ENCODE measurements at regions not wholly inside any gene's neighbourhood (a gene's known extent, or its start where the extent isn't known, plus 50 kb on each side); places are given as distances from the start of the nearest gene placed in this dataset.
A peak's percentile ranks its signal among the peaks of the same experiment; 100 is the strongest.

DNA sequence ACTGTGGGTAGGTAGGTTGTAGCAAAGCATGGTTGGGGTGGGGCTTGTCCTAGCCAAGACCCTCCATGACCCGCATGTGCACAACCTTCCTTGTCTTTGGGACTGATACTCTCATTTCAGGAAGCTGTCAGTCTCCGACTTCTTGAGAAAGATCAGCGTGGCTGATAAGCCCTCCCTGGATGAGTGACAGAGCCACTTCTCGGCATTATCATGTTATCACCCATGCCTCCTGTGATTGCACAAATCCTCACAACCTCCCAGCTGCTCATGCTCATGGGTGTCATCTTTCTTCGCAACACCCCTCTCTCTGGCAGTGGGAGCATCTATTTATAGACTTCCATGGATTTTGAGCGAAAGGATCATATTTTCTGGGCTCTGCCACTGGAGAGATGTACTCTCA is 314.2 kb downstream of the FOXL1 start:
- no peak for DNase-seq

DNA sequence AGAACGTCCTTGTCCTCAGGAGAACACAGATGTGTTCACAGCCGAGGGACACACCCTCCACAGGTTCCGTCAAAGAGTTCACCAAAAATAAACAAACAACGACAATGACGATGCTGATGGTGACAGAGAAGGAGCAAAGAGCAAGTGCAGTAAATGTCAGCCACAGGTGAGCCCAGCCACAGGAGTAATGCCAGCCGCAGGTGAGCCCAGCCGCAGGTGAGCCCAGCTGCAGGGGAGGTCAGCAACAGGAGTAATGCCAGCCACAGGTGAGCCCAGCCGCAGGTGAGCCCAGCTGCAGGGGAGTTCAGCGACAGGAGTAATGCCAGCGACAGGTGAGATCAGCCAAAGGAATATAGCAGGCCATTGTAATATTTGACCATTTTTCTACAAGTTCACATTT is 315.2 kb downstream of the FOXL1 start:
- DNase-seq: no peak

DNA sequence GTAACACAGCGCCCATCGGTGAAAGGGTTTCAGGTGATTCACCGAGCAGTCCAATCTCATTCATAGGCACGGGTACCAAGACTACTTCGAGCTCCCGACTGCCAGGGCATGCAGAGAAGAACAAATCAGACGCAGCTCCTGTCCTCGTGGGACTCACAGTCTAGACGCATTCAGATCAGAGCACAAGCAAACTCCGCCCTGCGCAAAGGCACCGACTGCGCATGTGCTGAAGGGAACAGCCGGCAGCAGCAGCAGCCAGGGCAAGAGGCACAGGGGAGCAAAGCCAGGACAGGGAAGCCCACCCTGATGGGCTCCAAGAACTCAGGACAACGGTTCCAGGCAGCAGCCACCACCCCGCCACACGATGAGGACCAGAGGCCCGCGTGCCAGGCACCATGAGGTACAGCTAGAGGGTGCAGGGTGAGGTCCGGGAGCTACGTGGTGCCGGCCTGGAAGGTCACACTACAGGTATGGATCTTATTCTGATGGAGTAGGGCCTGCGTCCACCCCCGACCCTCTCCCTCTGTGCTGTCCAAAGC is 315.7 kb downstream of the FOXL1 start:
- no peak for DNase-seq

DNA sequence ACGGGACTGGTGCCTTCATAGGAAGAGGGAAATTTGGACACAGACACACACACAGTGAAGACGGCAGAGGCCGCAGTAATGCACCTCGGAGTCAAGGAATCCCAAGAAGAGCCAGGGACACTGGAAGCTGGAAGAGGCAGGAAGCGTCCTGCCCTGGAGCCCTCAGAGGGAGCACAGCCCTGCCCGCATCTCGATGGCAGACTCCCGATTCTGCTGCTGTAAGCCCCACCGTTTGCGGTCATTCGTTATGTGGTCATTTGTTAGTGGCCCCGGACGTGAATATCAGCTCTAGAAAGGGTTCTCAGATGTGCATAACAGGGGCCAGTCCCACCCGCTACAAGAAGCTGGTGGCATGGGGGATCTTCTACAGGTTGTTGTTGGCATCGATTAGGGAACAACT is 316.6 kb downstream of the FOXL1 start:
- no peak for DNase-seq

DNA sequence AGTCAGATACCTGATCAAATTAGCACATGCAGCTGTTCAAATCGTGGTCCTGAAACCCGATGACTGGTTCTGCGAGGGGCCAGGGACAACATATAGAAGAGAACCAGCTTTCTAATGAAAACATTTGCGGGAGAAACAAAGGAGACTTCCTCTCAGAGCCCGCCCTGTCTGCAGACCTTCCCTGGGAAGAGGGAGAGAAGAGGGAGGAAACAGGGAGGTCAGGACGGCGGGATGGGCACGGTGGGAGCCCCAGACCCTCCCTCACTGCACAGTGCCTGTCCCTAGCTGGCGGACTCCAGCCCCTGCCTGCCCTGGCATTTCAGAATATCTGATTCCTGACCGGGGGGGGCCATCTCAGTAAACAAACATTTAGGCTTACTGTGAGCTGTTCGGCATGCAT is 317.3 kb downstream of the FOXL1 start:
- DNase-seq: no peak

DNA sequence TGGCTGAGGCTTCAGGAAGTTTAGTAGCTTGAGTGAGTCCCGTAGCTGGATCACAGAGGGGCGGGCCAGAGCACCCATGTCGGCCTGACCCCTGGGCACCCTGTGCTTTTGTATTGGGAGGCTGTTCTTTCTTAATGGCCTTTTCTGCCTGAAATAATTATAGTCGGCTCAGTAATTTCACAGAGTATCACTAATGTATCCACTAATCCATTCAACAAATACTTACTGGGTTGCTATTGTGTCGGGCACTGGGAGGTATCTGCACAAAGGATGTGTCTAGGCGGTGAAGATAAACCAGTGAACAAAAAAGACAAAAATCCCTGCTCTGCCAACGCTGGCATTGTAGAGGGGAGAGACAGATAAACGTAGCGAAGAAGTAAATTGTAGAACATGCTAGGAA is 318.6 kb downstream of the FOXL1 start:
- peak; percentile 68 for DNase-seq

DNA sequence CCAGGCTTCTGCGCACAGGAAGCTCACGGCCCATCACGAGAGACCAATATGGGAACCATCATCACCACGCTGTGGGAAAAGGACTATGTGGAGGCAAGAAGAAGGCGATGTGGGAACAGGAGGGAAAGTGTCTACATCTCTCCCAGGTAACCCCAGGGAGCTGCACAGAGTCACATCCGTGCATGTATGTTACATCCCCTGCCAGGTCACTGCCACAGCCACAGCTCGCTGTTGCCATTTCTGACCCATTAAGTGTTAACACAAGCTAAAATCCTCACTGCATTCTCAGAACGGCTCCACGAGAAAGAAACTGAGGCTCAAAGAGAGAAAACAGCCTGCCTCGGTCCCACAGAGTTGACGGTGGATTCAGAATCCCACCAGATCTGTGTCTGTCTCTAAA is 319.1 kb downstream of the FOXL1 start:
- DNase-seq: no peak

DNA sequence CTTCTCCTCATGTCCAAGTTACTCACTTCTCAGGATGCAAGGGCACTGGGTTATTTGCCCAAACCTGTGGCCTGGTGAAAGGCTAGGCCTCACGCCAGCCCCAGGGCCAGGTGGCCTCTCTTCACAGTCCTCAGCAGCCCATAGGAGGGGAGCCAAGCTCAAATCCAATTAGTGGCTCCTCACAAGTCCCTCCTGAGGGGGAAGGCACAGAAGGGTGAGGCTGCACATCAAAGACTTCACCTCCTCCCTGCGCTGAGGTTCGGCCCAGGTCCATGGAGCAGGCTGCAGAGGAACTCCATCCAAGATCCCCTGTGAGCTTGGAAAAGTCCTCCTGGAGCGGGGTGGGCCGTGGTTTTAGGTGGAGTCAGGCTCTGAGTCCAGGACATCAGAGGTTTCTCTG is 320.0 kb downstream of the FOXL1 start:
- DNase-seq: no peak

DNA sequence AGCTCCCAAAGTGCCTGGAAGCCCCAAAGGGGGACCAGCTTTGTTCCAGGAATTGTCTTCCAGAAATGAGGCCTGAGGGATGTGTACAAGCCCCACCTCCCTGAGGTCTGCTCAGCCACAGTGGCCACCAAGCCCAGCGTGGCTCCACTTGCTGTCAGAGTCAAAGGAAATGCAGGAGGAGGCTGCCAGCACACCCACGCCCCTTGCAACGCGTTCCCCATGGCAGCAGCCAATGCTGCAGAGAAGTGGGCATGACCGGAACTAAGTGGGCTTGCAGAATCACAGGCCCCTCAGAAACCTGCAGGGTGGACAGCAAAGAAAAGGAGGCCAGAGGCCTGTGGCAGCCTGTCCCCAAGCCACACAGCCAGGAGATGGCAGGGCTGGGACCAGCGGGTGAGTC is 320.8 kb downstream of the FOXL1 start:
- DNase-seq: no peak

DNA sequence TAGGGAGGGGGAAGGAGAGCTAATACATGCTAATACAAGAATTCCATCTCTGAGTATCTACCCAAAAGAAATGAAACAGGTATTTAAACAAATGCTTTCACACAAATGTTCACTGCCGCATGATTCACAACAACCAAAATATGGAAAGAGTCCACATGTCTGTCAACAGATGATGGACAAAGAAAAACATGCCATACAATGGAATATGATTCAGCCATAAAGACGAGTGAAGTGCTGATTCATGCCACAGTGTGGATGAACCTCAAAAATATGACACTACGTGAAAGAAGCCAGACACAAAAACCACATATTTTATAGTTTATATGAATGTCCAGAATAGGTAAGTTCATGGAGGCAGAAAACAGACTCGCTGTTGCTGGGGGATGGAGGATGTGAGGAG is 321.4 kb downstream of the FOXL1 start:
- no peak for DNase-seq

DNA sequence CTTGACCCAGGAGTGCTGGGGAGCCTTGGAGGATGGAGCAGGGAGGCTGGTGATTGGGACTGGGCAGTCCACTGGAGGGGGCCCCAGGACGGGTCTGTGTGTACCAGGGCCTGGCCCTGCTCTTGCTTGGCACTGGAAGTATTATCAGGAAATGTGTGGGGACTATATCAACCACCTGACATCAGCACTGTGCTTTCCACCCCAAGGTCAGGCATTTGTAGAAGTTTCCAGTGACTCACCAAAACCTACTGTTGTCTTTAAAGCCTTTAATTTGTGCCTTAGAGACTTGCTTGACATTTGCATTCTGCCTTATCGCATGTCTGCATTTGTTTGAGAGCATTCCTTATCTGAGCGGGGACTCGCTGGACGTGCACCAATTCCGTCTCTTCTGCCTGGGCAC is 323.1 kb downstream of the FOXL1 start:
- no peak for DNase-seq

DNA sequence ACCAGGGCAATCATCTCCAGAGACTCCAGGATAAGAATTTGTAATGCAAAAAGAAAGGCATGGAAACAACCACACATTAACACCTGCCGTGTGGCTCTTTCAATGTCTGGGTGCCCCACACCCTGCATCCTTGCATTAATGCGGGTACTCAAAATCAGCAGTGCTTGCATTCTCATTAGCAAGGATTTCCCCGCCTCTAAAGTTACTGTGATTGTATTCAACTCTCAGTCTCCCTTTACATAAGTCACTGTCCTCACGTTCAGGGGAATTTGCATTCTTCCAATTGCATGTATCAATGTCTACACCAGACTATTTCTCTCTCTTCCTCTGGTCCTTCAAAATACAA is 324.3 kb downstream of the FOXL1 start:
- DNase-seq: no peak

DNA sequence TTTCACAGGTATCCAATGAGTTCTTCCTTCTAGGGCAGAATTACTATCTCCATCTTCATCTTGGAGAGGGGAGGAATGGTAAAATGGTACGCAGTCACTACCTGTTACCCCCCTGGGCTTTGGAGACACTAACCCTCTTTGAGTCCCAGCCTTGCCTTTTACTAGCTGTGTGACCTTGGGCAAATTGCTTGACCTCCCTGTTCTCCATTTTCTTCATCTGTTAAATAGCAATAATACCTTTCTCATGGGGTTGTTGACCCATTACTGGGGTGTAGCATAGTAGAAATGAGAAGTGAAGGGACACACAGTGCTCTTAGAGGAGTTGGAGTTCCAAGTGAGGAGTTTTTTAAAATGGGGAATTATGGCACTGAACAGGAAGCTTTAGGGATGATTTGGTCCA is 324.7 kb downstream of the FOXL1 start:
- no peak for DNase-seq

DNA sequence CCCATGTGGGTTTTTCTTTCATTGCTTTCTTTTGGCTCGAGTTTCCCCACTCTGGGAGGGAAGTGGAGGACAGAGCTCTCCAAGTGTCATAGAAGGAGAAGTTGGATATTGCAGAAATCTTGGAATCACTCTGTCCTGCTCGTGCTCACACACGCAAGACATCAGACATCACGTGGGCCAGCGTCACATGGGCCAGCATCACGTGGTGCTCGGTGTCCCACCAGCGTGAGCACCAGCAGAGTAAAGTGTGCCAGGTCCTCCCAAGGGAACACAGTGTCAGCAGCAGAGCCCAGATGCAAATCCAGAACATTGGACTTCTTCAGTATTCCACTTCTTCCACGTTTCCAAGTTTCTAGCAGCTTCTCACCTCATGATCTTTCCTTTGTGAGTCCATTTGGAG is 327.0 kb downstream of the FOXL1 start:
- DNase-seq: no peak

DNA sequence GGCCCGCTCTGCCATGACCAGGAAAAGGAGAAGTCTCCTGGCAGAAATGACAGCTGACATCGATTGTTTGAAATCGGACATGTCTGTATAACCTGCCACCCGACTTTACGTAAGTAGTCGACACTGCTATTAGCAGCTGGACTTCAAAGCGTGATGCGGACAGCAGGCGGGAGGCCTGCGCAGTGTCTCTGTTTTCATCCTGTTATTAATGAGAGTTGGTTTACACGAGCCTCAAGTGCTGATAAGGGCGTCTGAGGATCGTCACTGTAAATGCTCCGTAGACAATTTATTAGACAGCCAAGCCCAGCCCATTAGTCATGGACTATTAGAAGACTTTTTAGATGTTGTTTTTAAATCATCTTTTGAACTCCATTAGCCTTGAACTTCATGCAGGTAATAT is 328.3 kb downstream of the FOXL1 start:
- no peak for DNase-seq

DNA sequence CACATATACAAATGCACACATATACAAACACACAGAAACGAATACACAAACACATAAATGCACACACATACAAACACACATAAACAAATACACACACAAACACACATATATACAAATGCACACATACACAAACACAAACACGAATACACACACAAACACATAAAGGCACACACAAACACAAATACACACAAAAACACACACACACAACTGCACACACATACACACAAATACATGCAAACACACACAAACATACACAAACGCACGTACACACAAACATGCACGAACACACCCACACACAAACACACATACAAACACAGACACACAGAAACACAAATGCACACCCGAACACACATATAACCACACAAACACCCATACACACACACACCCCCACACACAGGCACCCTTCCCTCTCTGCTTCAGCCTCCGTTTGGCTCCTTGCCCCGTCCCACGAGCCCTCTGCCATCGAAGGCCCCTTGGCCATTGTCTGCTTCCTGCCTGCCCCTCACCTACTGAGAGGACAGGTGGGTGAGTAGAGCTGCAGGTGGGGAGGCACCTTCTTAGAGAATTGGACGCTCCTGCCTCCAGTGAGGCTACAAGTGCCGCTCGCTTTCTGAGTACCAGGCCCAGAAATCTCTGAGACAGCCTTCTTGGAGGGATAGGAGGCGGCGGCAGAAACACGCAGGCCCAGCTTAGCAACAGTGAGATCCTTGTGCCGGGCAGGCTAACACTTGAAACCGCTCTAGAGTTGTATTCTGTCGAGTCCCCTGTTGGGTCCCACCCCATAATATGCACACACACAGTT is 331.2 kb downstream of the FOXL1 start:
- DNase-seq: no peak

DNA sequence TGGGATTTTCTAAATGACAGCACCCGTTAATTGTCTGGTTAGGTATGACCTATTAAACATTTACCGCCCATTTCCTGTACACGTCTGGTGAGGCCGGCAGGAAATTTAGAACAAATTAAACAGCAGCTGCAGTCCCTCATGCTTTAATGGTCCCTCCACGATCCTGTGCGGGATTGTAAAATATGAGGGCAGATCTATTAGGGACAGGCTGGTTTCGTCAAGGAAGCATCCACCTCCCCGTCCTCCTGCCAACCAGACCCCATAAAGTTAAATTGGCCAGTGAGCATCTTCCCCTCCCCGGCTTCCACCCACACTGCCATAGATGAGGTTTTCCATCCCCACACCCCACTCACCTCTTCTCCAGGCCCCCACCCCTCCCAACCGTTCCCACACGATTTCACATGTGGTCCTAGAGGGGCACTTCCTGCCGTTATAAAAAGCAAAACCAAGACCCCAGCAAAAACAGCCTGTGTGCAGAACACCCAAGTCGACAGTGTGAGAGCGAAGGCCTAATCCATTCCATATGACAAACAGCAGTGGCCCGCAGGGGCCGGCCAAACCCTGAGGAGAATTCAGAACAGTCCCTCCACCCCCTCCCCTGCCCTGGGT is 331.9 kb downstream of the FOXL1 start:
- DNase-seq: peak; percentile 54

DNA sequence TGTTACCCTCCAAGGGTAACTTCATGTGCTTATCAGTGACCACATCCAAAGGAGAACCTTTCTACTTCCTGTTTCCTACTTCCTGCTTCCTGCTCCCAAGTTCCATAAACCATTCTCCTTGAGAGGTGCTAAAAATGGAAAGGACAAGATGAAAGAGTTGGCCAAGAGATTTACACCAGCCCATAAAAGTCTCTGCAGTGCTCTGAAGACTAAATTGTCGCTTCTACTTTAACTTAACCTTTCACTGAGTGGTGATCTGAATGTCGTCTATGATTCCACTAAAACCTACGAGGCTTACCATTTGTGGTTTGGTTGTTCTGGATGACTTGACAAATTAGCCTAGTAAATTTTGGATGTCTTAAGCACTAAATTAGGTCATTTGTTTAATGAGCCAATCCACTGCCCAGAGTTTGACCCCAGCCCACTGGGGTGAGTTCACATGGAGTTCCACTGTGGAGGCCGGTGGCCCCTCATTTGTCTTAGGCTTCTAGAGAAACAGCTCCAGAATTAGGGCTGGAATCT is 333.1 kb downstream of the FOXL1 start:
- no peak for DNase-seq

DNA sequence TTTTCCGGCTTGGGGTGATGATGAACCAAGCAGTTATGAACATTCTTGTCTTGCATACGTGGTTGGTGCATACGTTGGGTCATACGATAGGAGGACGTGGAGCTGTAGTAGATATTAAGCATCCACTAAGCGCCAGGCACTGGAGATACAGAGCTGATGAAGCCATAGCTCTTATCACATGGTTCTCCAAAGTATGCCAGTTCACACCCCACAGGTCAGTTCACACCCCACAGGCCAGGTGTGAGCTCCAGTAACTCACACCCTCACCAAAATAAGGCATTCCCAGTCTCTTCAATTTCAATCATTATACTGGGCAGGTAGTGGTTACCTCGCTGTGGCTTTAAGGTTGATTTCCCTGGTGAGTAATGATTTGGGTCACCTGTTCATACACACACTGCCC is 335.5 kb downstream of the FOXL1 start:
- DNase-seq: no peak

DNA sequence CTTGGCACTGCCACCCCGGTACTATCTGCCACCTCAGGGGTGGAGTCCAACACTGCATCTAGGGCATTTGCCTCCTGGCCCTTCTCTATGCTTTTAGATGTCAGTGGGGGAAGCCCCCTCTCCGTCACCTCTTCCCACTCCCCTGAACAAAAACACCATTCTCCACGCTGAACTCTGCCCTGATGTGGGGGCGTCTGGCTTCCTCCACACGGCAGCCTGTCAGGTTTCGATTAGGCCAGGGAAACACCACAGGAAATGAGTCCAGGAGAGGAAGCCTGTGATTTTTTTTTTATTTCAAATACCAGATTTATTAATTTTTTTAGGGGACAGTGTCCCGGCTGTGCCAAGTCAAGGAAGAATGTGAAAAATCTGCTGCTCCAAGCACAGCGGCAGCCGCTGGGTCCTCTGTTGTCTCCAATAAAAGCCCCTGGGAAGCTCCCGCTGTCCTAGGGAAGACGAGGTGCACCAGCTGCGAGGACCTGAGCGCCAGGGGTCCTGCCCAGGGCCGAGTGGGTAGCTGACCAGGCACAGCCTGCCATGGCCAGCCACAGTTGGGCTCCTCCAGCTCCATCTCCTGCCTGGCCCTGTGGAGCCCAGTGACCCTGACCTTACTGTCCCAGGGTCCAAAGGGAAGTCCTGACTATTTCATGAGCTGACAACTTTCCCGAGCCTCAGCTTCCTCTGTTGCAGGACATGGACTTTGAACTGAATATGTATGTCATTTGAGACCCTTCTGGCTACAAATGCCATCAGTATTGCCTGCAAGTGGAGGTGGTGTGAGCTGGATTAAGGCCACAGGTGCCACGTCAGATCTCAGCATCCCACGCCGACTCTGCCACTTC is 336.7 kb downstream of the FOXL1 start:
- DNase-seq: no peak

DNA sequence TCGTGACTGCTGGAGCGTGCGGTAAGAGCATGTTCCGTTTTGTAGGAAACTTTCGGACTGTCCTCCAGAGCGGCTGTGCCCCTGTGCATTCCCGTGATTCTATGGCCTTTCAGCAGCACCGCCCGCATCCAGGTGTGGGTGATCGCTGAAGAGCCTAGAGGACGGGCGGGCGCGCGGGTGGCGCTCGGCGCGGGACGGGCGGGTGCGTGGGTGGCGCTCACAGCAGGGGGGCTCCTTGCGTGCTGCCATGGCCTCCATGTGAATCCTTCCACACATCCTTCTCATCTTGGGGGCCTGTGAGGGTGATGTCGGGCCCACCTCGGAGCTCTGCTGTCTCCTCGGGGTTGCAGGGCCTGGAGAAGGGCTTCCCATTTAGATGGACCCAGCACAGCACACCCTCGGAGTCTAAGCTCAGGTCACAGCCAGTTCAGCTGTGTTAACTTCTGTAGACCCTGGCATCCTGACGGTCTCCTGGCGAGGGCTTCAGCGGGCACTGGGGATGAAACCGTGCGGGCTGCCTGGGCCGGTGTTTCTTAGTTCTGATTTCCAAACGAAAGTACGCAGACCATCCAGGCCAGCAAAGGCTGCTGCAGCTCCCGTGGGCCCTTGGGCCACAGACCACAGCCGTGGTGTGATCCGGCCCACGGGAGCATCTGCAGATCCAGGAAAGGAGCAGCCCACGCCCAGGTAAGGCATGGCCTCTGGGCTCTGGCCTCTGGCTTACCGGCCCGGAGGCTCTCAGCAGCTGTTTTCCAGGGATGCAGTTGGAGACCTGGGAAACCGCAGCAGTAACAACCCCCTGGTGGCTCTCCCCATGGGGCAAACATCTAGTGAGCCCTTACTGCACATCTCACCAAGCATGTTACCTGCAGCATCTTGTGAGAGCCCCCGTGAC is 339.4 kb downstream of the FOXL1 start:
- no peak for DNase-seq

DNA sequence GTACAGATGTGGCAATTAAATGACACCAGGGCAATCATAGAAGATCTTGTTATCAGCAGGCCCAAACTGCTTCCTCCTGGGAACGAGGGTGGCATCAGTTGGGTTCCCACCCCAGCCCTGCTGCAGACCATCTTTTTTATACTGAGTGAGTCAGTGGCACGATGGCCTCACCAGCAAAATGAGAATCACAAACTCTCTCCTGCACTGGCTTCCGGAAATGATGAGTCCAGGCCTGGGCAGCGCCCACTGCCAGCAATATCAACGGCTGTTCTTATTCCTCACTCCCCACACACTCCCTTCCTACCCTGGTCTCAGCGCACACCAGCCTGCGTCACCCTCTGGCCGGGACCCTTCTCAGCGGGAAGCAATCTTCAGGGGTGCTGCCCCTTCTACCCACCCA is 340.3 kb downstream of the FOXL1 start:
- no peak for DNase-seq

DNA sequence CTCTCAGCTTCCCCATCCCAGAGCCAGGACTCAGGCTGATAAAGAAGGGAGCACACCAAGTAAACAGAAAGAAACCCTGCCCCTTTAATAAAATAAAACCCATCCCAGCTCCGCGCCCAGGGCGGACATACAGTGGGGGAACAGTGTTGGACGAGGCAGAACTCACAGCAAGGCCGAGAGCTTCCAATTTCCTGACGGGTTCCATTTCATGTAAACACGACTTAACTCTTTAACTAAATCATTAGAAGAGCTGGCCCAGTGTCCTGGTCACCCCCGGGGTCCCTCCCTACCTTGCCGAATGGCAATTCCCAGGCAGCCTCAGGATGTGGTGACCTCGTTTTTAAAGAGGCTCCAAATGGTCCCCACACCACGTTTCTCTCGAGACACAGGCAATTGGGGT is 340.7 kb downstream of the FOXL1 start:
- no peak for DNase-seq
